ENCODE measurements at regions not wholly inside any gene's neighbourhood (a gene's known extent, or its start where the extent isn't known, plus 50 kb on each side); places are given as distances from the start of the nearest gene placed in this dataset.
"Not testable (repeated sequence)": the region's sequence is repeated elsewhere in the genome, so short reads cannot be mapped to it uniquely, and the experiment has no call there.

- H3K4me1 Mint-ChIP-seq (ENCODE audit: low read depth): no peaks in the 10 kb centered on the region
- H3K27me3 Mint-ChIP-seq (ENCODE audit: low read depth): no peaks in the 10 kb centered on the region
- no peaks in the 10 kb centered on the region for H3K36me3 Mint-ChIP-seq (ENCODE audit: insufficient read depth)
- peaks cover 13% of the 10 kb centered on the region for H3K9me3 Mint-ChIP-seq
- ATAC-seq (no peak), DNase-seq (no peak)
- no peak overlapping the region for H3K4me3 Mint-ChIP-seq
Observed at GRCh38 chr2:77652499-77652898, 130.3 kb upstream of the LRRTM4 start.

DNA sequence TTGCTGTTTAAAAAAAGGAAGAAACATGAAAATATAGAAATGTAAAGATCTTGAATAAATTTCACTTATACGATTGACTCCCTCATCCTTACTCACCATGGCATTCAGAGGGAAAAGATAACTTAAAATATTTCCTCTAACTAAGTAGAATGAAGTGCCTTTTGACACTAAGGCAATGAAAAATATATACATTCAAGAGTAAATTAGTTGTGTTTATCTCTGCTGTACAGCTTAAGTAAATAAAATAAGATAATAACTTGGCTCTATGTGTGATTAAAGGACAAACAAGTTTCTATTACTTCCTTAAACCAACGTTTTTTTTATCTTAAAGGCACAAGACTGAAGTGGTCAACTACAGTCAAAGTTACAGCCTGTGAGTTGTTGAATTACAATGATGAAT, 142.3 kb upstream of the LRRTM4 start:
- no peaks in the 10 kb centered on the region for H3K36me3 Mint-ChIP-seq (ENCODE audit: insufficient read depth)
- H3K4me1 Mint-ChIP-seq (ENCODE audit: low read depth): no peaks in the 10 kb centered on the region
- ATAC-seq (no peak), DNase-seq (no peak)
- no peaks in the 10 kb centered on the region for H3K27me3 Mint-ChIP-seq (ENCODE audit: low read depth)
- H3K9me3 Mint-ChIP-seq: no peaks in the 10 kb centered on the region
- H3K4me3 Mint-ChIP-seq: no peak overlapping the region

DNA sequence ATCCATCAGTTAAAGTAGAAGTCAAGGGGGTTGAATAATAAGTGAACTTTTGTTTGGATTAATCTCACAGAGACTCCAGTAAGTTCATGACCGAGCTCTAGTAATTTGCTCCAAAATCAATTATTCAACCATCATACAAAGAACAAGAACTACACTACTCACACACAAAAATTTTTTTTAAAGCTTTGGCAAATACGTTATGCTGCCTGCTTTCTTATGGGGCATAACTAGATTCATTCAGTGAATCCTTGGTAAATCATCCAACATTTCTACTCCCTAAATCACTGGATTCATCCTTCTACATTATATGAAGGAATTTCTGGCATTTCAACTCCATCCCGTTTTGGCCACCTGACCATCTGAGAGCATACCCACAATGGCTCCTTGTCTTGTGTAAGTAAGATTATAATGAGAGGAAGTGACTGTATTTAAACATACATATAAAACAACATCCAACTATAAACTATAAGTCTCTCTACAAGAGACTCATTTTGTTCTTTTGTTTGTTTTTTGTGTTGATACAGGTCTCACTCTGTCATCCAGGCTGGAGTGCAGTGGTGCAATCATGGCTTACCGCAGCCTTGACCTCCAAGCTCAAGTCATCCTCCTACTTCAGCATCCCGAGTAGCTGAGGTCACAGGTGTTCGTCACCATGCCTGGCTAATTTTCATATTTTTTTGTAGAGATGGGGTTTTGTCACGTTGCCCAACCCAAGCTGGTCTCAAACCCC, 144.2 kb upstream of the LRRTM4 start:
- DNase-seq (no peak), ATAC-seq (no peak)
- no peaks in the 10 kb centered on the region for H3K27me3 Mint-ChIP-seq (ENCODE audit: low read depth)
- no peak overlapping the region for H3K4me3 Mint-ChIP-seq
- no peaks in the 10 kb centered on the region for H3K9me3 Mint-ChIP-seq
- no peaks in the 10 kb centered on the region for H3K4me1 Mint-ChIP-seq (ENCODE audit: low read depth)
- no peaks in the 10 kb centered on the region for H3K36me3 Mint-ChIP-seq (ENCODE audit: insufficient read depth)

DNA sequence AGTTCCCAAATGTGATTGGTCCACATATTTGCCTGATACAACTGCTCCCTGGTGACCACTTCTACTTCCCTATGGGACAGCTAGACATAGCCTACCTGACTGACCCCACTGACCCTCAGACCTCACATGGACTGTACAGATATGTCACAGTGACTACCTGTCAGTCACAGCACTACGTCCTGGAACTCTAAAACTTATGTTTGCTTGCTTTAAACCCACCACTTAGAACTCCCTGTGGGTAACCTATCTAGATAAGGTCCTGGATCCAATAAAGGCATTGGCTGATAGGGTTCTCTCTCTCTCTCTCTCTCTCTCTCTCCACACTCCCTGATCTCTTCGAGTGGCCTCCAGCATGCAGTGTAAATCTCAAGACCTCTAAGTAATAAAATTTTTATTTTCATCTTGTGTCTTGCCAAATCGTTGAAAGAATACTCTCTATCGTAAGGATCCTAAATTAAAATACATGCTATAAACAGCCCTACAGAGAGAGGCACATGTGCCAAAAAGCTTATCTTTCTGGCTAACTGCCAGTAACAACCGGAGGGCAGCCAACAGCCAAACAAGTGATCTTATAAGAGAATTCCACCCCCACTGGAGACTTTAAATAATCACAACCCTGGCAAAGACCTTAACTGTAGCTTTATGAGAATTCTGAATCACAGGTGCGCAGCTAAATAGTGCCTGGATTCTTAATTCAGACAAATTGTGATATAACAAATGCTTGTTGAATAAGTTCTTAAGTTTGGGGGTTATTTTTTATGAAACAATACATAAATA, 162.6 kb upstream of the LRRTM4 start:
- not testable (repeated sequence) for DNase-seq; H3K27me3 Mint-ChIP-seq (ENCODE audit: low read depth); H3K4me1 Mint-ChIP-seq (ENCODE audit: low read depth); ATAC-seq; H3K4me3 Mint-ChIP-seq; H3K9me3 Mint-ChIP-seq; H3K36me3 Mint-ChIP-seq (ENCODE audit: insufficient read depth)

DNA sequence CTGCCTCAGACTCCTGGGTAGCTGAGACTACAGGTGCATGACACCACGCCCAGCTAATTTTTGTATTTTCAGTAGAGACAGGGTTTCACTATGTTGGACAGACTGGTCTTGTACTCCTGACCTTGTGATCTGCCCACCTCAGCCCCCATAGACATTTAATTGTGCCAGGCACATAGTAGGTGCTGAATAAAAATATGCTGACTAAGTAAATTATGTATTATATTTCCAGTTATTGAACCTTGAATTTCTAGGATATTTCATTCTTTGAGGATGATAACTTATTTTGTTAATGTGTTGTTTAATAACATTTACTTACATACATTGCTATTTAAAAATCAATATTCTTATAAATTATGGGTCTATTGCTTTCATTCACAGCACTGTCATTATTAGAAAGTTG, 190.4 kb upstream of the LRRTM4 start:
- DNase-seq (no peak), ATAC-seq (no peak)
- Mint-ChIP-seq H3K4me3 (no peak overlapping the region), H3K36me3 (ENCODE audit: insufficient read depth) (no peaks in the 10 kb centered on the region), H3K9me3 (peaks cover 4% of the 10 kb centered on the region), H3K27me3 (ENCODE audit: low read depth) (no peaks in the 10 kb centered on the region), H3K4me1 (ENCODE audit: low read depth) (no peaks in the 10 kb centered on the region)

DNA sequence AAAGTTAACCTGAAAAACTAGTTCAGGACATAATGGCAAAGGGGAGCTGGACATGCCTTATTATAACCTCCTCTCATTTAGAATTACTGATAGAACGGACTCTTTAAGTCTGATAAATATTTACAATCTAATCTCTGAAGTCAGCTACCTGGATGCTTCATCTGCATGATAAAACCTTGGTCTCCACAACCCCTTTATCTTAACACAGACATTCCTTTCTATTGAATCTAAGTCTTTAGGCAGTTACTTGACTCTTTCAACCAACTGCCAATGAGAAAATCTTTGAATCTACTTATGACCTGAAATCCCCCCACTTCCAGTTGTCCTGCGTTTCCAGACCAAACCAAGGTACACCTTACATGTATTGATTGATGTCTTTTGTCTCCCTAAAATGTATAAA, 191.2 kb upstream of the LRRTM4 start:
- no peak for ATAC-seq
- DNase-seq: no peak
- H3K4me3 Mint-ChIP-seq: no peak overlapping the region
- no peaks in the 10 kb centered on the region for H3K4me1 Mint-ChIP-seq (ENCODE audit: low read depth)
- H3K9me3 Mint-ChIP-seq: peaks cover 4% of the 10 kb centered on the region
- no peaks in the 10 kb centered on the region for H3K36me3 Mint-ChIP-seq (ENCODE audit: insufficient read depth)
- no peaks in the 10 kb centered on the region for H3K27me3 Mint-ChIP-seq (ENCODE audit: low read depth)

GRCh38 chr2:77720115-77720514, 197.9 kb upstream of the LRRTM4 start:
- no peaks in the 10 kb centered on the region for H3K27me3 Mint-ChIP-seq (ENCODE audit: low read depth)
- H3K4me3 Mint-ChIP-seq: no peak overlapping the region
- DNase-seq (no peak), ATAC-seq (no peak)
- no peaks in the 10 kb centered on the region for H3K36me3 Mint-ChIP-seq (ENCODE audit: insufficient read depth)
- peaks cover 4% of the 10 kb centered on the region for H3K9me3 Mint-ChIP-seq
- no peaks in the 10 kb centered on the region for H3K4me1 Mint-ChIP-seq (ENCODE audit: low read depth)

DNA sequence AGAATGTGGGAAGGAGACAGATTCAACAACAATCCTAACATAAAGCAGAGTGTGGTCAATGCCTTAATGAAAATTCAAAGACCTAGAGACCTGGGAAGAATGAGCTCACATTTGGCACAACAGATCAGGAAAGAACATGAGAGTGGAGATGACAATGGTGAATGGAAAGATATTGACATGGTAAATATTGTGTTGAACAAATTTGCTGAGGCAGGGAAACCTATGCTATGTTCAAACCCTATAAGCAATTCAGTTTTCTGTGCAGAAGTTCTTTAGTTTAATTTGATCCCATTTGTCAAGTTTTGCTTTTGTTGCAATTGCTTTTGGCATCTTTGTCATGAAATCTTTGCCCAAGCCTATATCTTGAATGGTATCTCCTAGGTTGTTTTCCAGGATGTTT, 199.4 kb upstream of the LRRTM4 start:
- H3K4me1 Mint-ChIP-seq (ENCODE audit: low read depth): no peaks in the 10 kb centered on the region
- no peak for DNase-seq

GRCh38 chr2:77725045-77725444, 202.9 kb upstream of the LRRTM4 start:
- Mint-ChIP-seq H3K4me3 (no peak overlapping the region), H3K9me3 (peaks cover 8% of the 10 kb centered on the region), H3K27me3 (ENCODE audit: low read depth) (no peaks in the 10 kb centered on the region), H3K36me3 (ENCODE audit: insufficient read depth) (no peaks in the 10 kb centered on the region), H3K4me1 (ENCODE audit: low read depth) (no peaks in the 10 kb centered on the region)
- DNase-seq: no peak
- no peak for ATAC-seq

More for the DNA sequence above, 199.4 kb upstream of the LRRTM4 start:
- ATAC-seq: no peak
- peaks cover 8% of the 10 kb centered on the region for H3K9me3 Mint-ChIP-seq
- no peak overlapping the region for H3K4me3 Mint-ChIP-seq
- H3K36me3 Mint-ChIP-seq (ENCODE audit: insufficient read depth): no peaks in the 10 kb centered on the region
- H3K27me3 Mint-ChIP-seq (ENCODE audit: low read depth): no peaks in the 10 kb centered on the region

GRCh38 chr2:77734662-77735340, 212.6 kb upstream of the LRRTM4 start:
- H3K9me3 Mint-ChIP-seq: peaks cover 19% of the 10 kb centered on the region
- not testable (repeated sequence) for H3K36me3 Mint-ChIP-seq (ENCODE audit: insufficient read depth); H3K4me3 Mint-ChIP-seq; DNase-seq; ATAC-seq; H3K4me1 Mint-ChIP-seq (ENCODE audit: low read depth); H3K27me3 Mint-ChIP-seq (ENCODE audit: low read depth)

DNA sequence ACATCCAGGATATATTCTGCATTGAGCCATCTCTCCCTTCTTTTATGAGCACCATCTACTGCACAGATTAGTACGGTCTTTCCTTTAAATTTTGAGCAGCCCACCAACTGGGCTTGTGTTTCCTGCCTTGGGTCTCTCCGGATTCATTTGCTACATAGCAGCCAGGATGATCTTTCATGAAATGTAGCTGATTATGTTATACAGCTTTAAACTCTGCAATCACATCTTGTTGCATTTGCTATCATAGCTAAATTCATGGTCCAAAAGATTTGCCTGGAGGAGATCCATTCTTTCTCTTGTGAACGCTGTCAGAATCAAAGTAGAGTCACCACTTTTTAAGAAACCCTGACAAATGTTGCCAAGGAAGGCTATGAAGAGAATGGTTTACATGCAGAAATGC, 215.1 kb upstream of the LRRTM4 start:
- ATAC-seq (no peak), DNase-seq (no peak)
- H3K4me3 Mint-ChIP-seq: no peak overlapping the region
- no peaks in the 10 kb centered on the region for H3K36me3 Mint-ChIP-seq (ENCODE audit: insufficient read depth)
- peaks cover 11% of the 10 kb centered on the region for H3K9me3 Mint-ChIP-seq
- H3K4me1 Mint-ChIP-seq (ENCODE audit: low read depth): no peaks in the 10 kb centered on the region
- no peaks in the 10 kb centered on the region for H3K27me3 Mint-ChIP-seq (ENCODE audit: low read depth)

- H3K36me3 Mint-ChIP-seq (ENCODE audit: insufficient read depth): no peaks in the 10 kb centered on the region
- H3K27me3 Mint-ChIP-seq (ENCODE audit: low read depth): no peaks in the 10 kb centered on the region
- H3K4me1 Mint-ChIP-seq (ENCODE audit: low read depth): no peaks in the 10 kb centered on the region
- H3K4me3 Mint-ChIP-seq: no peak overlapping the region
- no peak for ATAC-seq
- peaks cover 9% of the 10 kb centered on the region for H3K9me3 Mint-ChIP-seq
- no peak for DNase-seq
Observed at GRCh38 chr2:77746780-77747179, 224.6 kb upstream of the LRRTM4 start.

DNA sequence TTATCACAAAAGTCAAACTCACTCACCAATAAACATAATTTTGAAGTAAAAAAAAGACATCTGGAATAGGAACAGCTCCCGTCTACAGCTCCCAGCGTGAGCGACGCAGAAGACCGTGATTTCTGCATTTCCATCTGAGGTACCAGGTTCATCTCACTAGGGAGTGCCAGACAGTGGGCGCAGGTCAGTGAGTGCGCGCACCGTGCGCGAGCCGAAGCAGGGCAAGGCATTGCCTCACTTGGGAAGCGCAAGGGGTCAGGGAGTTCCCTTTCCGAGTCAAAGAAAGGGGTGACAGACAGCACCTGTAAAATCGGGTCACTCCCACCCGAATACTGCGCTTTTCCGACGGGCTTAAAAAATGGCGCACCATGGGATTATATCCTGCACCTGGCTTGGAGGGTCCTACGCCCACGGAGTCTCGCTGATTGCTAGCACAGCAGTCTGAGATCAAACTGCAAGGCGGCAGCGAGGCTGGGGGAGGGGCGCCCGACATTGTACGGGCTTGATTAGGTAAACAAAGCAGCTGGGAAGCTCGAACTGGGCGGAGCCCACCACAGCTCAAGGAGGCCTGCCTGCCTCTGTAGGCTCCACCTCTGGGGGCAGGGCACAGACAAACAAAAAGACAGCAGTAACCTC, 231.7 kb upstream of the LRRTM4 start:
- not testable (repeated sequence) for H3K4me1 Mint-ChIP-seq (ENCODE audit: low read depth); DNase-seq; H3K4me3 Mint-ChIP-seq; H3K27me3 Mint-ChIP-seq (ENCODE audit: low read depth); ATAC-seq; H3K36me3 Mint-ChIP-seq (ENCODE audit: insufficient read depth)
- H3K9me3 Mint-ChIP-seq: peaks cover 14% of the 10 kb centered on the region

- Mint-ChIP-seq H3K9me3 (peaks cover 24% of the 10 kb centered on the region), H3K4me3 (no peak overlapping the region), H3K36me3 (ENCODE audit: insufficient read depth) (no peaks in the 10 kb centered on the region), H3K4me1 (ENCODE audit: low read depth) (no peaks in the 10 kb centered on the region), H3K27me3 (ENCODE audit: low read depth) (no peaks in the 10 kb centered on the region)
- DNase-seq (no peak), ATAC-seq (no peak)
Observed at GRCh38 chr2:77767388-77768076, 245.4 kb upstream of the LRRTM4 start.
